KMS-11 (cell line): ENCODE measurements at regions not wholly inside any gene's neighbourhood (a gene's known extent, or its start where the extent isn't known, plus 50 kb on each side); places are given as distances from the start of the nearest gene placed in this dataset.

Experiments used
- H2AFZ ChIP-seq: fragments of 200-600 bp; sonication (generic); 2 replicates; pipeline ENCODE4 v1.6.1; 2016; ENCODE audit warnings: antibody characterized with exemption, mixed run types, low read depth
- H3K27ac ChIP-seq: fragments of 200-600 bp; sonication (generic); 2 replicates; pipeline ENCODE4 v1.6.1; 2016; ENCODE audit warnings: mild to moderate bottlenecking, mixed run types
- H3K27me3 ChIP-seq: fragments of 200-600 bp; sonication (generic); 2 replicates; pipeline ENCODE4 v1.6.1; 2017; ENCODE audit warnings: mild to moderate bottlenecking, low read depth, mixed run types, moderate library complexity; ENCODE audit not compliant: insufficient read depth
- H3K36me3 ChIP-seq: fragments of 200-600 bp; sonication (generic); 2 replicates; pipeline ENCODE4 v1.6.1; 2017; ENCODE audit warnings: mild to moderate bottlenecking, mixed run types; ENCODE audit not compliant: insufficient read depth
- H3K4me1 ChIP-seq: fragments of 200-600 bp; sonication (generic); 2 replicates; pipeline ENCODE4 v1.6.1; 2016; ENCODE audit warnings: mild to moderate bottlenecking, low read depth, mixed run types; ENCODE audit not compliant: poor library complexity, severe bottlenecking
- H3K4me2 ChIP-seq: fragments of 200-600 bp; sonication (generic); 2 replicates; pipeline ENCODE4 v1.7.0; 2016; ENCODE audit warnings: mild to moderate bottlenecking, mixed run types
- H3K4me3 ChIP-seq: fragments of 200-600 bp; sonication (generic); IDR thresholded peaks from 2 replicates; pipeline ENCODE4 v1.6.1; 2017; ENCODE audit warnings: low read depth, low read length, mixed read lengths; ENCODE audit not compliant: insufficient read depth
- H3K79me2 ChIP-seq: fragments of 200-600 bp; sonication (generic); 2 replicates; pipeline ENCODE4 v1.6.1; 2016; ENCODE audit warnings: low read depth, mixed run types; ENCODE audit not compliant: insufficient read depth
- H3K9ac ChIP-seq: fragments of 200-600 bp; sonication (generic); 2 replicates; pipeline ENCODE4 v1.6.1; 2016; ENCODE audit warnings: mild to moderate bottlenecking, mixed run types
- H4K20me1 ChIP-seq: fragments of 200-600 bp; sonication (generic); 2 replicates; pipeline ENCODE4 v1.6.1; 2016; ENCODE audit warnings: mild to moderate bottlenecking, mixed run types; ENCODE audit not compliant: insufficient read depth
- TF ChIP-seq, protein P1 (sequence below): fragments of 200-600 bp; sonication (generic); conservative IDR thresholded peaks from 2 replicates; pipeline ENCODE4 v1.6.1; 2017; ENCODE audit warnings: low read depth, mild to moderate bottlenecking, antibody characterized with exemption, low read length, moderate library complexity, mixed read lengths

DNA sequence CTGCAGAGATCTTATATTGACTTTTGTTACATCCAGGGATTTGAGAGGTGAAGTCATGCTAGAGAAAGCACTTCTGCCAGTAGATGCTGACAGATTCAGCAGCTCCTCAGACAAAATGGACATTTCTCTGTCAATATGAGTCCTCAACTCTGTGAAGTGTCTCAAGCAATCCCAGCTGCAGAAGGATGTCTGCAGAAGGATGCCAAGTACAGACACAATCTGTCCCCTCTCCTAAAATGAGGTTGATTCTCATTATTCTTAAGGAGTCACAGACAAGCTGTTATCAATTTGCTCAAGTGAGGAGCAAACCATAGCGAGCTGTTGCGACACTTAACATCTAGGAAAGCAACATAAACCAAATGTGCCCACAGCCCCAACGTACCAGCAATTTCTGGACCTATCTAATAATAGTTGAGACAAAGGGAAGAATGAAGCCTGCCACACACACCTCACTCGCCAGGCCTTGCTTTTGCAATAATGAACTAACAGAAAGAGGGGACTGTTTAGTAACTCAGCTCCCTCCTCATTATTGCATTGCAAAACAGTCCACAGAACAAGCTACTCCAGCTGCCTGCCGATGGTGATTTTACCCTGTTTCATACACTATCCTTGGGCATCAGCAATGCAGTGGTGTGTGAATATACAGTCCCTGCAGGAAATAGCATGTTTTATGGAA lies 364.2 kb upstream of the PDE4D start:
- Histone ChIP-seq H3K4me3 (no peak overlapping the region), H3K27me3 (no peaks in the 10 kb centered on the region), H4K20me1 (no peaks in the 10 kb centered on the region), H2AFZ (no peak overlapping the region), H3K36me3 (no peaks in the 10 kb centered on the region), H3K79me2 (no peaks in the 10 kb centered on the region), H3K9ac (no peak overlapping the region), H3K4me2 (no peak overlapping the region), H3K27ac (no peak overlapping the region), H3K4me1 (no peaks in the 10 kb centered on the region)
- TF ChIP-seq, protein P1, sequence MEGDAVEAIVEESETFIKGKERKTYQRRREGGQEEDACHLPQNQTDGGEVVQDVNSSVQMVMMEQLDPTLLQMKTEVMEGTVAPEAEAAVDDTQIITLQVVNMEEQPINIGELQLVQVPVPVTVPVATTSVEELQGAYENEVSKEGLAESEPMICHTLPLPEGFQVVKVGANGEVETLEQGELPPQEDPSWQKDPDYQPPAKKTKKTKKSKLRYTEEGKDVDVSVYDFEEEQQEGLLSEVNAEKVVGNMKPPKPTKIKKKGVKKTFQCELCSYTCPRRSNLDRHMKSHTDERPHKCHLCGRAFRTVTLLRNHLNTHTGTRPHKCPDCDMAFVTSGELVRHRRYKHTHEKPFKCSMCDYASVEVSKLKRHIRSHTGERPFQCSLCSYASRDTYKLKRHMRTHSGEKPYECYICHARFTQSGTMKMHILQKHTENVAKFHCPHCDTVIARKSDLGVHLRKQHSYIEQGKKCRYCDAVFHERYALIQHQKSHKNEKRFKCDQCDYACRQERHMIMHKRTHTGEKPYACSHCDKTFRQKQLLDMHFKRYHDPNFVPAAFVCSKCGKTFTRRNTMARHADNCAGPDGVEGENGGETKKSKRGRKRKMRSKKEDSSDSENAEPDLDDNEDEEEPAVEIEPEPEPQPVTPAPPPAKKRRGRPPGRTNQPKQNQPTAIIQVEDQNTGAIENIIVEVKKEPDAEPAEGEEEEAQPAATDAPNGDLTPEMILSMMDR = no peak

DNA sequence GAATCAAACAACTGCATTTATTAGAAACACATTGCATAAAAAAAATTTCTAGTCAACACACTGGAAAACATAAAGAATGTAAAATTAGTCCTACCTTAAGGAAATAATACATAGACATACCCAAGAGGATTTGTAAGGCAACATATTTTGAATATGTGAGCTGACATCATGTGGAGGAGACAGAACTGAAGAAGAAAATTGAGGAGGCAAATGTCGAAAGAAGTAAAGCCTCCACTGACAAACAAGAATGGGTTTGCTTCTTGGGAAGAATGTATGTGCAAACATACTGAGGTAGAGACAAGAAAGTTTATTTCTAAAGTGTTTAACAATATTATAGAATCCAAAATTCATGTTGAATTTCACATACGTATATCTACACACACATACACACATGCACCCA lies 363.0 kb upstream of the PDE4D start:
- no peak overlapping the region for H2AFZ ChIP-seq
- H3K36me3 ChIP-seq = no peaks in the 10 kb centered on the region
- no peaks in the 10 kb centered on the region for H3K27me3 ChIP-seq
- TF ChIP-seq, protein P1 = no peak
- no peaks in the 10 kb centered on the region for H4K20me1 ChIP-seq
- H3K4me2 ChIP-seq = no peak overlapping the region
- no peak overlapping the region for H3K9ac ChIP-seq
- H3K79me2 ChIP-seq = no peaks in the 10 kb centered on the region
- H3K27ac ChIP-seq = no peak overlapping the region
- H3K4me1 ChIP-seq = no peaks in the 10 kb centered on the region
- H3K4me3 ChIP-seq = no peak overlapping the region

DNA sequence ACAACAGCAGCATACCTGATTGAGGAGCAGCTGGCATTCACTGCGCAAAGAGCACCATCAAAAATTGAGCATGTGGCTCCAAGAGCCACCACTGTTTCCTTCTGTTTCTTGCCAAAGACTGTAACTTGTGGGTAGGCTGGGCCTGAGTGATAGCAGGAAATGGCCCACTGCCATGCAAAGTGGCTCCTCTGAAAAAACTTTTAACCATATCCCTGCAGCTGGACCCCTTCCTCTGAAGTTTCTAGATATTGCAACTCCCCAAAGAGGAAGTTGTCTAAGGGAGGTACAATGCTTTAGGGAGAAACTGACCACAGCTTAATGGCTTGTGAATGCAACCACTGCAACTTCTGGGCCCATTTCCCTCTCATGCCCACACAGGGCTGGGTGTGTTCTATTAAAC lies 355.4 kb upstream of the PDE4D start:
- Histone ChIP-seq H3K4me1 (peaks cover 18% of the 10 kb centered on the region), H3K27ac (peak overlapping the region; percentile 25; the same call in 1 of the 2 replicates), H3K4me2 (no peak overlapping the region), H2AFZ (no peak overlapping the region), H3K79me2 (no peaks in the 10 kb centered on the region), H3K36me3 (no peaks in the 10 kb centered on the region), H3K9ac (no peak overlapping the region), H3K27me3 (no peaks in the 10 kb centered on the region), H3K4me3 (no peak overlapping the region), H4K20me1 (no peaks in the 10 kb centered on the region)
- TF ChIP-seq, protein P1 = no peak

DNA sequence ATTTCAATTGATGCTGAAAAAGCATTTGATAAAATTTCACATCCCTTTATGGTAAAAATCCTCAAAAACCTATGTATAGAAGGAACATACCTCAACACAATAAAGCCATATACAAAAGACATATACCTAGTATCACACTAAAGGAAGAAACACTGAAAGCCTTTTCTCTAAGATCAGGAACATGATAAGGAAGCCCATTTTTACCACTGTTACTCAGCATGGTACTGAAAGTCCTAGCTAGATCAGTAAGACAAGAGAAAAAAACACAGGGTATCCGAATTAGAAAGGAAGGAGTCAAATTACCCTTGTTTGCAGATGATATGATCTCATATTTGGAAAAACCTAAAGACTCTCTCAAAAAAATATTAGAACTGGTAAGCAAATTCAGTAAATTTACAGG lies 350.2 kb upstream of the PDE4D start:
- TF ChIP-seq, protein P1 = no peak
- Histone ChIP-seq H3K27me3 (no peaks in the 10 kb centered on the region), H3K4me3 (no peak overlapping the region), H3K79me2 (no peaks in the 10 kb centered on the region), H2AFZ (no peak overlapping the region), H3K36me3 (no peaks in the 10 kb centered on the region), H3K9ac (no peak overlapping the region), H3K4me1 (peaks cover 9% of the 10 kb centered on the region), H3K4me2 (no peak overlapping the region), H3K27ac (no peak overlapping the region), H4K20me1 (no peaks in the 10 kb centered on the region)
